ENCODE measurements at regions not wholly inside any gene's neighbourhood (a gene's known extent, or its start where the extent isn't known, plus 50 kb on each side); places are given as distances from the start of the nearest gene placed in this dataset.

GRCh38 chr3:18211116-18211515 lies 214.0 kb downstream of the SATB1 start:
- H3K36me3 ChIP-seq (ENCODE audit: low read length), result no peaks in the 10 kb centered on the region
- H3F3A ChIP-seq (ENCODE audit: insufficient read depth), result no peaks in the 10 kb centered on the region
- no peaks in the 10 kb centered on the region for H3K79me2 ChIP-seq (ENCODE audit: insufficient read depth, low read length)
- H3K9me2 ChIP-seq (replicated peaks; ENCODE audit: insufficient read depth, low read length), result no peaks in the 10 kb centered on the region
- H3K27me3 ChIP-seq (ENCODE audit: low read length), result no peaks in the 10 kb centered on the region
- no peaks in the 10 kb centered on the region for H3K9me3 ChIP-seq (ENCODE audit: insufficient read depth, low read length)
- H2AFZ ChIP-seq (ENCODE audit: low read depth, low read length, severe bottlenecking), result no peak overlapping the region
- H3K27ac ChIP-seq (ENCODE audit: low read depth, low read length), result no peak overlapping the region
- H4K20me1 ChIP-seq (ENCODE audit: low read depth, low read length), result no peaks in the 10 kb centered on the region
- no peak overlapping the region for H3K4me2 ChIP-seq (ENCODE audit: low read depth, low read length, poor library complexity, severe bottlenecking)
- no peak for TF ChIP-seq EZH2phosphoT487 (conservative IDR thresholded peaks at IDR 0.05; ENCODE audit: low read length)
- TF ChIP-seq CTCF (IDR thresholded peaks at IDR 0.05; ENCODE audit: insufficient read depth, low read length, poor library complexity, severe bottlenecking), result no peak
- H3K9ac ChIP-seq (ENCODE audit: low read length), result no peak overlapping the region
- H3K4me3 ChIP-seq (ENCODE audit: insufficient read depth, low read length, poor library complexity, severe bottlenecking), result no peak overlapping the region

- Histone ChIP-seq H3F3A (ENCODE audit: insufficient read depth) (no peaks in the 10 kb centered on the region), H3K27me3 (ENCODE audit: low read length) (no peaks in the 10 kb centered on the region), H3K36me3 (ENCODE audit: low read length) (no peaks in the 10 kb centered on the region), H3K4me3 (ENCODE audit: insufficient read depth, low read length, poor library complexity, severe bottlenecking) (no peak overlapping the region), H4K20me1 (ENCODE audit: low read depth, low read length) (no peaks in the 10 kb centered on the region), H3K27ac (ENCODE audit: low read depth, low read length) (no peak overlapping the region), H3K79me2 (ENCODE audit: insufficient read depth, low read length) (no peaks in the 10 kb centered on the region), H3K9ac (ENCODE audit: low read length) (no peak overlapping the region), H3K4me2 (ENCODE audit: low read depth, low read length, poor library complexity, severe bottlenecking) (no peak overlapping the region), H2AFZ (ENCODE audit: low read depth, low read length, severe bottlenecking) (no peak overlapping the region), H3K9me2 (replicated peaks; ENCODE audit: insufficient read depth, low read length) (no peaks in the 10 kb centered on the region), H3K9me3 (ENCODE audit: insufficient read depth, low read length) (no peaks in the 10 kb centered on the region)
- no peak for TF ChIP-seq EZH2phosphoT487 (conservative IDR thresholded peaks at IDR 0.05; ENCODE audit: low read length)
- no peak for TF ChIP-seq CTCF (IDR thresholded peaks at IDR 0.05; ENCODE audit: insufficient read depth, low read length, poor library complexity, severe bottlenecking)
Observed at GRCh38 chr3:18208856-18209255, 216.3 kb downstream of the SATB1 start.

- Histone ChIP-seq H3F3A (ENCODE audit: insufficient read depth) (no peaks in the 10 kb centered on the region), H3K4me3 (ENCODE audit: insufficient read depth, low read length, poor library complexity, severe bottlenecking) (no peak overlapping the region), H3K9me3 (ENCODE audit: insufficient read depth, low read length) (no peaks in the 10 kb centered on the region), H3K36me3 (ENCODE audit: low read length) (no peaks in the 10 kb centered on the region), H3K79me2 (ENCODE audit: insufficient read depth, low read length) (no peaks in the 10 kb centered on the region), H3K4me2 (ENCODE audit: low read depth, low read length, poor library complexity, severe bottlenecking) (no peak overlapping the region), H3K27ac (ENCODE audit: low read depth, low read length) (no peak overlapping the region), H3K27me3 (ENCODE audit: low read length) (no peaks in the 10 kb centered on the region), H3K9ac (ENCODE audit: low read length) (no peak overlapping the region), H2AFZ (ENCODE audit: low read depth, low read length, severe bottlenecking) (no peak overlapping the region), H3K9me2 (replicated peaks; ENCODE audit: insufficient read depth, low read length) (no peaks in the 10 kb centered on the region), H4K20me1 (ENCODE audit: low read depth, low read length) (no peaks in the 10 kb centered on the region)
- no peak for TF ChIP-seq EZH2phosphoT487 (conservative IDR thresholded peaks at IDR 0.05; ENCODE audit: low read length)
- no peak for TF ChIP-seq CTCF (IDR thresholded peaks at IDR 0.05; ENCODE audit: insufficient read depth, low read length, poor library complexity, severe bottlenecking)
Observed at GRCh38 chr3:18208091-18208490, 217.0 kb downstream of the SATB1 start.

Measured in SU-DHL-6 (cell line).